ENCODE measurements at regions not wholly inside any gene's neighbourhood (a gene's known extent, or its start where the extent isn't known, plus 50 kb on each side); places are given as distances from the start of the nearest gene placed in this dataset.
"Not testable (repeated sequence)": the region's sequence is repeated elsewhere in the genome, so short reads cannot be mapped to it uniquely, and the experiment has no call there.

- no peak overlapping the region for H3K4me3 Mint-ChIP-seq
- no peaks in the 10 kb centered on the region for H3K27me3 Mint-ChIP-seq
- H3K9me3 Mint-ChIP-seq, result peaks cover 2 to 11% (median 7%) of the 10 kb centered on the region in 3 donors
- no peaks in the 10 kb centered on the region for H3K36me3 Mint-ChIP-seq
- no peak overlapping the region for H3K27ac Mint-ChIP-seq
- no peaks in the 10 kb centered on the region for H3K4me1 Mint-ChIP-seq
Measured at GRCh38 chr4:137375111-137375850, 157.0 kb downstream of the PCDH18 start.

DNA sequence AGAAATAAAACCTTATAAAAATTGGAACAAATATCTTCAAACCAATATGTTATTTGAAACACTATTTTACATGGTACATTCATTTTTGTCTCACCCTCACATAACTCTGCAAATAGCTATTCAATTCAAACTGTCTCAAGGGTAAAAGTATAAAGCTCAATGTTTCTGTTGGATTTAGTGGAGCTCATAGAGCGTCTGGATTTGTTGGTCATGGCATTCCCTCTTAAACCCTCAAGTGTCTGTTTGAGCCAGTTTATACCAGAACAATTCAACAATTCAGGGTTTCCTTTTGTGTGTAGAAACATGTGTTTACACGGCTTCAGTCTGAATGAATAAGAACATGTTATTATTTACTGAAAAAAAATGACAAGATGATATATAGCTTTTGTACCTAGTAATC, 161.6 kb downstream of the PCDH18 start:
- H3K36me3 Mint-ChIP-seq, result no peaks in the 10 kb centered on the region
- H3K9me3 Mint-ChIP-seq, result peaks cover 0 to 19% (median 3%) of the 10 kb centered on the region in 3 donors
- H3K4me1 Mint-ChIP-seq, result no peaks in the 10 kb centered on the region
- no peak overlapping the region for H3K27ac Mint-ChIP-seq
- H3K4me3 Mint-ChIP-seq, result no peak overlapping the region
- H3K27me3 Mint-ChIP-seq, result no peaks in the 10 kb centered on the region

- Mint-ChIP-seq H3K9me3 (peaks cover 0 to 19% (median 3%) of the 10 kb centered on the region in 3 donors), H3K4me3 (no peak overlapping the region)
Measured at GRCh38 chr4:137370206-137370633, 162.1 kb downstream of the PCDH18 start.

GRCh38 chr4:137367620-137368019, 164.7 kb downstream of the PCDH18 start:
- no peaks in the 10 kb centered on the region for H3K4me1 Mint-ChIP-seq

More at GRCh38 chr4:137370206-137370633, 162.1 kb downstream of the PCDH18 start:
- Mint-ChIP-seq H3K4me1 (no peaks in the 10 kb centered on the region), H3K27me3 (no peaks in the 10 kb centered on the region), H3K36me3 (no peaks in the 10 kb centered on the region), H3K27ac (no peak overlapping the region)

DNA sequence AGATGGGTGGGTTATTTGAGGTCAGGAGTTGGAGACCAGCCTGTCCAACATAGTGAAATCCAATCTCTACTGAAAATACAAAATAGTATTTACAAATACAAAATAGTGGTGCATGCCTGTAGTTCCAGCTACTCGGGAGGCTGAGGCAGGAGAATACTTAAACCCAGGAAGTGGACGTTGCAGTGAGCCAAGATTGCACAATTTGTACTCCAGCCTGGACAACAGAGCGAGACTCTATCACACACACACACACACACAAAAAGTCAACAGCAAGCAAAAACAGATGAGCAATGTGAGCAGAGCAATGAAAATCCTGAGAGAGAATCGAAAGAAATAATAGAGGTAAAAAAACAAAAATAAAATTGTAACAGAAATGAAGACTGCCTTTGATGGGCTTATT, 168.8 kb downstream of the PCDH18 start:
- Mint-ChIP-seq H3K9me3 (peaks cover 0 to 10% (median 0%) of the 10 kb centered on the region in 3 donors), H3K4me3 (no peak overlapping the region)

More at GRCh38 chr4:137367620-137368019, 164.7 kb downstream of the PCDH18 start:
- Mint-ChIP-seq H3K27ac (no peak overlapping the region), H3K4me3 (no peak overlapping the region), H3K27me3 (no peaks in the 10 kb centered on the region), H3K9me3 (peaks cover 0 to 13% (median 0%) of the 10 kb centered on the region in 3 donors), H3K36me3 (no peaks in the 10 kb centered on the region)

GRCh38 chr4:137361756-137362470, 170.4 kb downstream of the PCDH18 start:
- Mint-ChIP-seq H3K36me3 (no peaks in the 10 kb centered on the region), H3K27ac (no peak overlapping the region), H3K4me3 (no peak overlapping the region), H3K27me3 (no peaks in the 10 kb centered on the region), H3K4me1 (no peaks in the 10 kb centered on the region), H3K9me3 (peaks cover 0 to 6% (median 4%) of the 10 kb centered on the region in 3 donors)

More for the DNA sequence above, 168.8 kb downstream of the PCDH18 start:
- Mint-ChIP-seq H3K36me3 (no peaks in the 10 kb centered on the region), H3K27ac (no peak overlapping the region), H3K27me3 (no peaks in the 10 kb centered on the region), H3K4me1 (no peaks in the 10 kb centered on the region)

GRCh38 chr4:137360761-137361160, 171.5 kb downstream of the PCDH18 start:
- Mint-ChIP-seq H3K9me3 (peaks cover 0 to 11% (median 6%) of the 10 kb centered on the region in 3 donors), H3K4me1 (no peaks in the 10 kb centered on the region), H3K27ac (no peak overlapping the region), H3K4me3 (no peak overlapping the region), H3K36me3 (no peaks in the 10 kb centered on the region), H3K27me3 (no peaks in the 10 kb centered on the region)

- Mint-ChIP-seq H3K4me1 (no peaks in the 10 kb centered on the region), H3K4me3 (no peak overlapping the region), H3K36me3 (no peaks in the 10 kb centered on the region), H3K9me3 (peaks cover 0 to 11% (median 6%) of the 10 kb centered on the region in 3 donors), H3K27ac (no peak overlapping the region), H3K27me3 (no peaks in the 10 kb centered on the region)
Measured at GRCh38 chr4:137359691-137360315, 172.5 kb downstream of the PCDH18 start.

- not testable (repeated sequence) for H3K27ac Mint-ChIP-seq, H3K9me3 Mint-ChIP-seq, H3K27me3 Mint-ChIP-seq, H3K4me3 Mint-ChIP-seq, H3K36me3 Mint-ChIP-seq, H3K4me1 Mint-ChIP-seq
Measured at GRCh38 chr4:137354562-137354961, 177.7 kb downstream of the PCDH18 start.

GRCh38 chr4:137347371-137347770, 184.9 kb downstream of the PCDH18 start:
- Mint-ChIP-seq H3K9me3 (peaks cover 0 to 2% (median 0%) of the 10 kb centered on the region in 3 donors), H3K36me3 (no peaks in the 10 kb centered on the region), H3K27me3 (no peaks in the 10 kb centered on the region), H3K27ac (no peak overlapping the region), H3K4me3 (no peak overlapping the region), H3K4me1 (no peaks in the 10 kb centered on the region)

DNA sequence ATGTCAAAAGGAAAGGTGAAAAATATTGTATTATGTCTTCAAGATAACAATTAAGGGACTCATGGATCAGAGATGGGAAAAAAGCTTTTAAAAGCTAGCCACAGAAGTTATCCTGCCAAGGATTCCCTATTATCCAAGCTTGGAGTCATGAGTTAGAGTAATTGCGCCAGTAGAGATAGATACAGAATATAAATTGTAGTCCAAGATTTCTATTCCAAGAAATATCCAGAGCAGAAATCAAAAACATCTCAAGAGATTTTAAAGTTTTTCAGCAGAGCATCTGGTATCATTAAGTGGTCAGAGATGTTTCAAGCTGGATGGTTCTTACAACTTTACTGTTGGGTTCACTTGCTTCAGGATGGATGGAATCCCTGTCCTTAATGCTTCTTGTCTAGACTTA, 186.7 kb downstream of the PCDH18 start:
- peaks cover 0 to 3% (median 0%) of the 10 kb centered on the region in 3 donors for H3K9me3 Mint-ChIP-seq
- no peaks in the 10 kb centered on the region for H3K27me3 Mint-ChIP-seq
- no peaks in the 10 kb centered on the region for H3K4me1 Mint-ChIP-seq
- no peak overlapping the region for H3K4me3 Mint-ChIP-seq
- no peaks in the 10 kb centered on the region for H3K36me3 Mint-ChIP-seq
- no peak overlapping the region for H3K27ac Mint-ChIP-seq

GRCh38 chr4:137343221-137343620, 189.1 kb downstream of the PCDH18 start:
- no peak overlapping the region for H3K4me3 Mint-ChIP-seq

GRCh38 chr4:137333031-137333430, 199.3 kb downstream of the PCDH18 start:
- H3K9me3 Mint-ChIP-seq, result peaks cover 0 to 14% (median 6%) of the 10 kb centered on the region in 3 donors
- H3K4me1 Mint-ChIP-seq, result no peaks in the 10 kb centered on the region
- H3K27me3 Mint-ChIP-seq, result no peaks in the 10 kb centered on the region
- no peak overlapping the region for H3K4me3 Mint-ChIP-seq
- no peak overlapping the region for H3K27ac Mint-ChIP-seq
- no peaks in the 10 kb centered on the region for H3K36me3 Mint-ChIP-seq

More at GRCh38 chr4:137343221-137343620, 189.1 kb downstream of the PCDH18 start:
- H3K27ac Mint-ChIP-seq, result no peak overlapping the region
- no peaks in the 10 kb centered on the region for H3K27me3 Mint-ChIP-seq
- H3K36me3 Mint-ChIP-seq, result no peaks in the 10 kb centered on the region
- peaks cover 0 to 4% (median 1%) of the 10 kb centered on the region in 3 donors for H3K9me3 Mint-ChIP-seq
- H3K4me1 Mint-ChIP-seq, result no peaks in the 10 kb centered on the region

DNA sequence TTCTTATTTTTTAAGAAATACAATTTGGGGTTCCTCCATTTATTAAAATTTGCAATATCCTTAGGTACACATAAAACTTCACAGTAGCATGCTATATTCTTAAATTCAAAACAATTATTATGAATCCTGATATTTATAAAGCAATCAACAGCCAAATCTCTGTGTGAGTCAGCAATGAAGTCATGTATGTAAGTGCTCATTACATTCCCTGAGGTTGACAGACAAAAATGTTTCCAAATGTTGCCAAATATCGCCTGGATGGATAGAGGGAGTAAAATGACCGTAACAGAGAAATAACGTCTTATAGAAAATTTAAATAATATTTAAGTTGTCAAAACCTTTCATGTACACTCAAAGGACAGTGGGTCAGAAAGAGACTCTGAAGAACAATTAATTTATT, 220.0 kb downstream of the PCDH18 start:
- Mint-ChIP-seq H3K27ac (no peak overlapping the region), H3K27me3 (no peaks in the 10 kb centered on the region), H3K4me3 (no peak overlapping the region), H3K4me1 (no peaks in the 10 kb centered on the region), H3K9me3 (peaks cover 0 to 6% (median 4%) of the 10 kb centered on the region in 3 donors), H3K36me3 (no peaks in the 10 kb centered on the region)
